HepG2 (cell line): ENCODE measurements at regions not wholly inside any gene's neighbourhood (a gene's known extent, or its start where the extent isn't known, plus 50 kb on each side); places are given as distances from the start of the nearest gene placed in this dataset.

Source experiments
- CTCF ChIP-seq: sonication (generic); formaldehyde crosslinking; IDR thresholded peaks from 2 replicates; pipeline ENCODE4 v1.5.0; 2020; ENCODE audit warnings: mild to moderate bottlenecking, missing genetic modification reagents, moderate library complexity
- EEA1 ChIP-seq: sonication (generic); formaldehyde crosslinking; IDR thresholded peaks from 2 replicates; pipeline ENCODE4 v1.5.1; 2020; ENCODE audit warnings: mild to moderate bottlenecking, missing genetic modification reagents, borderline replicate concordance
- GMEB2 ChIP-seq: IDR thresholded peaks from 2 replicates; pipeline ENCODE4 v1.6.1; 2016; ENCODE audit warnings: missing biosample characterization, missing genetic modification reagents, low read depth
- KLF16 ChIP-seq, 2 experiments: sonication (generic) in 1 of 2; formaldehyde crosslinking in 1 of 2; IDR thresholded peaks; 2 replicates each; pipeline versions ENCODE4 v1.6.1 to v1.8.0; 2016 to 2023; ENCODE audit warnings: missing genetic modification reagents in 2 of 2, missing compliant biosample characterization in 1 of 2
- PLRG1 ChIP-seq: fragments of 450-650 bp; conservative IDR thresholded peaks from 2 replicates; pipeline ENCODE4 v1.6.1; 2016
- ZMAT3 ChIP-seq: sonication (generic); formaldehyde crosslinking; conservative IDR thresholded peaks from 2 replicates; pipeline ENCODE4 v1.7.0; 2021; ENCODE audit warnings: missing genetic modification reagents

- TF ChIP-seq PLRG1: no peak
- no peak for TF ChIP-seq CTCF
- TF ChIP-seq EEA1: no peak
- no peak for TF ChIP-seq GMEB2 (CRISPR knock-in tag)
- TF ChIP-seq ZMAT3 (CRISPR knock-in tag): no peak
- no peak for TF ChIP-seq KLF16 (CRISPR knock-in tag; IDR thresholded peaks at IDR 0.05)
Observed at GRCh38 chr13:76163761-76164160, 527.6 kb downstream of the LMO7 start.
